K562 (cell line): ENCODE measurements at regions not wholly inside any gene's neighbourhood (a gene's known extent, or its start where the extent isn't known, plus 50 kb on each side); places are given as distances from the start of the nearest gene placed in this dataset.

ENCODE experiments used
- CCAR2 ChIP-seq: fragments of 200-400 bp; formaldehyde crosslinking; IDR thresholded peaks from 2 replicates; pipeline ENCODE4 v1.6.1; 2017; ENCODE audit warnings: mild to moderate bottlenecking, low read depth, low read length
- CHD2 ChIP-seq: IDR thresholded peaks from 2 replicates; pipeline ENCODE4 v1.6.1; 2011; ENCODE audit warnings: low read depth, low read length
- EZH2 ChIP-seq: IDR thresholded peaks from 2 replicates; pipeline ENCODE4 v1.6.1; 2012; ENCODE audit warnings: low read depth, mild to moderate bottlenecking, inconsistent platforms, low read length, borderline replicate concordance
- FOSL1 ChIP-seq: fragments of 200-800 bp; sonication (Bioruptor generic); conservative IDR thresholded peaks from 2 replicates; pipeline ENCODE4 v1.6.1; 2016; ENCODE audit warnings: missing genetic modification characterization, missing compliant biosample characterization
- GATAD2B ChIP-seq: fragments of 450-650 bp; IDR thresholded peaks from 2 replicates; pipeline ENCODE4 v1.6.1; 2017; ENCODE audit warnings: mild to moderate bottlenecking, borderline replicate concordance
- SMC3 ChIP-seq: conservative IDR thresholded peaks from 2 replicates; pipeline ENCODE4 v1.6.1; 2011; ENCODE audit warnings: low read depth, low read length, improper control_type of control experiment; ENCODE audit not compliant: insufficient read depth
- SRSF9 ChIP-seq: fragments of 200-400 bp; formaldehyde crosslinking; IDR thresholded peaks from 2 replicates; pipeline ENCODE4 v1.6.1; 2017; ENCODE audit warnings: low read depth, low read length, borderline replicate concordance
- TEAD4 ChIP-seq, 2 experiments: sonication (generic) in 1 of 2; formaldehyde crosslinking in 1 of 2; IDR thresholded peaks; 2 replicates each; pipeline versions ENCODE4 v1.6.1 to v1.8.0; 2012 to 2022; ENCODE audit warnings: borderline replicate concordance in 1 of 2, inconsistent platforms in 1 of 2, low read length in 1 of 2, mild to moderate bottlenecking in 1 of 2, missing genetic modification reagents in 1 of 2
- ZNF282 ChIP-seq: sonication (generic); formaldehyde crosslinking; IDR thresholded peaks from 2 replicates; pipeline ENCODE4 v1.8.1; 2023; ENCODE audit warnings: missing genetic modification reagents
- ZNF347 ChIP-seq: fragments of 450-650 bp; formaldehyde crosslinking; IDR thresholded peaks from 2 replicates; pipeline ENCODE4 v1.4.0; 2020; ENCODE audit warnings: low read depth, mild to moderate bottlenecking, moderate library complexity
- ZNF408 ChIP-seq: fragments of 250-450 bp; sonication (Bioruptor Pico); IDR thresholded peaks from 2 replicates; pipeline ENCODE4 v1.4.0; 2020; ENCODE audit warnings: low read depth, mild to moderate bottlenecking, moderate library complexity
- TF ChIP-seq, protein P1 (sequence below): fragments of 150-350 bp; IDR thresholded peaks from 2 replicates; pipeline ENCODE4 v1.6.1; 2014; ENCODE audit warnings: low read depth, mild to moderate bottlenecking, low read length, borderline replicate concordance
- TF ChIP-seq, protein P2 (sequence below), 3 experiments: IDR thresholded peaks in 2 of 3; conservative IDR thresholded peaks in 1 of 3; 2 replicates each; pipeline ENCODE4 v1.5.1; 2011 to 2012; ENCODE audit warnings: low read length in 3 of 3, mild to moderate bottlenecking in 3 of 3, control low read depth in 2 of 3, improper control_type of control experiment in 1 of 3, inconsistent platforms in 1 of 3, low read depth in 1 of 3, mixed read lengths in 1 of 3, moderate library complexity in 1 of 3; ENCODE audit not compliant: insufficient read depth in 2 of 3
- TF ChIP-seq, protein P3 (sequence below): fragments of 200-800 bp; sonication (Bioruptor generic); IDR thresholded peaks from 2 replicates; pipeline ENCODE4 v1.6.1; 2016; ENCODE audit warnings: missing genetic modification characterization, missing compliant biosample characterization

DNA sequence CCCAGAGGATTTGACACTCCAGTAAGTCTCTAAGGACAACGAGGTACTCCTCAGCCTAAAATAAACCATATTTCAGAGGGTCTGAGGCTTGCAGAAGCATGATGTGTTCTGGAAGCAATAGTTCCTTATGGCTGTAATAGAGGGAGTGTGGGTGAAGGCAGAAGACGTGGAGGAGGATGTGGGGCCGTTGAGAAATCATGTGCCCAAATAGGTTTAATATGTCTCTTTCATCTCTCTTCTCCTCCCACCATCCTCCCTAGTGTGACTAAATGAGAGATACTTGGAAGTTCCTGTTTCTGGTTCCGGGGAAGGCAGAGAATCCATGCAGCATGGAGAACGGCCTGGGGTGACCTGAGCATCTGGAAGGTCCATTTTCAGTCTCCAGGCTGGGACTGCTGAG, 174.0 kb upstream of the RSPO3 start:
- TF ChIP-seq CHD2 = no peak
- TF ChIP-seq ZNF347 = no peak
- TF ChIP-seq EZH2 = no peak
- TF ChIP-seq, protein P1, sequence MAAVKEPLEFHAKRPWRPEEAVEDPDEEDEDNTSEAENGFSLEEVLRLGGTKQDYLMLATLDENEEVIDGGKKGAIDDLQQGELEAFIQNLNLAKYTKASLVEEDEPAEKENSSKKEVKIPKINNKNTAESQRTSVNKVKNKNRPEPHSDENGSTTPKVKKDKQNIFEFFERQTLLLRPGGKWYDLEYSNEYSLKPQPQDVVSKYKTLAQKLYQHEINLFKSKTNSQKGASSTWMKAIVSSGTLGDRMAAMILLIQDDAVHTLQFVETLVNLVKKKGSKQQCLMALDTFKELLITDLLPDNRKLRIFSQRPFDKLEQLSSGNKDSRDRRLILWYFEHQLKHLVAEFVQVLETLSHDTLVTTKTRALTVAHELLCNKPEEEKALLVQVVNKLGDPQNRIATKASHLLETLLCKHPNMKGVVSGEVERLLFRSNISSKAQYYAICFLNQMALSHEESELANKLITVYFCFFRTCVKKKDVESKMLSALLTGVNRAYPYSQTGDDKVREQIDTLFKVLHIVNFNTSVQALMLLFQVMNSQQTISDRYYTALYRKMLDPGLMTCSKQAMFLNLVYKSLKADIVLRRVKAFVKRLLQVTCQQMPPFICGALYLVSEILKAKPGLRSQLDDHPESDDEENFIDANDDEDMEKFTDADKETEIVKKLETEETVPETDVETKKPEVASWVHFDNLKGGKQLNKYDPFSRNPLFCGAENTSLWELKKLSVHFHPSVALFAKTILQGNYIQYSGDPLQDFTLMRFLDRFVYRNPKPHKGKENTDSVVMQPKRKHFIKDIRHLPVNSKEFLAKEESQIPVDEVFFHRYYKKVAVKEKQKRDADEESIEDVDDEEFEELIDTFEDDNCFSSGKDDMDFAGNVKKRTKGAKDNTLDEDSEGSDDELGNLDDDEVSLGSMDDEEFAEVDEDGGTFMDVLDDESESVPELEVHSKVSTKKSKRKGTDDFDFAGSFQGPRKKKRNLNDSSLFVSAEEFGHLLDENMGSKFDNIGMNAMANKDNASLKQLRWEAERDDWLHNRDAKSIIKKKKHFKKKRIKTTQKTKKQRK = no peak
- TF ChIP-seq, protein P2, sequence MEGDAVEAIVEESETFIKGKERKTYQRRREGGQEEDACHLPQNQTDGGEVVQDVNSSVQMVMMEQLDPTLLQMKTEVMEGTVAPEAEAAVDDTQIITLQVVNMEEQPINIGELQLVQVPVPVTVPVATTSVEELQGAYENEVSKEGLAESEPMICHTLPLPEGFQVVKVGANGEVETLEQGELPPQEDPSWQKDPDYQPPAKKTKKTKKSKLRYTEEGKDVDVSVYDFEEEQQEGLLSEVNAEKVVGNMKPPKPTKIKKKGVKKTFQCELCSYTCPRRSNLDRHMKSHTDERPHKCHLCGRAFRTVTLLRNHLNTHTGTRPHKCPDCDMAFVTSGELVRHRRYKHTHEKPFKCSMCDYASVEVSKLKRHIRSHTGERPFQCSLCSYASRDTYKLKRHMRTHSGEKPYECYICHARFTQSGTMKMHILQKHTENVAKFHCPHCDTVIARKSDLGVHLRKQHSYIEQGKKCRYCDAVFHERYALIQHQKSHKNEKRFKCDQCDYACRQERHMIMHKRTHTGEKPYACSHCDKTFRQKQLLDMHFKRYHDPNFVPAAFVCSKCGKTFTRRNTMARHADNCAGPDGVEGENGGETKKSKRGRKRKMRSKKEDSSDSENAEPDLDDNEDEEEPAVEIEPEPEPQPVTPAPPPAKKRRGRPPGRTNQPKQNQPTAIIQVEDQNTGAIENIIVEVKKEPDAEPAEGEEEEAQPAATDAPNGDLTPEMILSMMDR (IDR thresholded peaks at IDR 0.05 in 2 of 3, conservative IDR thresholded peaks at IDR 0.05 in 1 of 3; ENCODE audit: insufficient read depth in 2 of 3, low read depth in 1 of 3, low read length in 3 of 3) = no peak
- TF ChIP-seq FOSL1 = no peak
- TF ChIP-seq TEAD4 (IDR thresholded peaks at IDR 0.05; ENCODE audit: low read length) = no peak
- TF ChIP-seq TEAD4 (CRISPR knock-in tag; IDR thresholded peaks at IDR 0.05; ENCODE audit: borderline replicate concordance) = no peak
- TF ChIP-seq CCAR2 = no peak
- no peak for TF ChIP-seq GATAD2B
- TF ChIP-seq SRSF9 = no peak
- no peak for TF ChIP-seq ZNF282 (CRISPR knock-in tag)
- no peak for TF ChIP-seq SMC3
- TF ChIP-seq, protein P3, sequence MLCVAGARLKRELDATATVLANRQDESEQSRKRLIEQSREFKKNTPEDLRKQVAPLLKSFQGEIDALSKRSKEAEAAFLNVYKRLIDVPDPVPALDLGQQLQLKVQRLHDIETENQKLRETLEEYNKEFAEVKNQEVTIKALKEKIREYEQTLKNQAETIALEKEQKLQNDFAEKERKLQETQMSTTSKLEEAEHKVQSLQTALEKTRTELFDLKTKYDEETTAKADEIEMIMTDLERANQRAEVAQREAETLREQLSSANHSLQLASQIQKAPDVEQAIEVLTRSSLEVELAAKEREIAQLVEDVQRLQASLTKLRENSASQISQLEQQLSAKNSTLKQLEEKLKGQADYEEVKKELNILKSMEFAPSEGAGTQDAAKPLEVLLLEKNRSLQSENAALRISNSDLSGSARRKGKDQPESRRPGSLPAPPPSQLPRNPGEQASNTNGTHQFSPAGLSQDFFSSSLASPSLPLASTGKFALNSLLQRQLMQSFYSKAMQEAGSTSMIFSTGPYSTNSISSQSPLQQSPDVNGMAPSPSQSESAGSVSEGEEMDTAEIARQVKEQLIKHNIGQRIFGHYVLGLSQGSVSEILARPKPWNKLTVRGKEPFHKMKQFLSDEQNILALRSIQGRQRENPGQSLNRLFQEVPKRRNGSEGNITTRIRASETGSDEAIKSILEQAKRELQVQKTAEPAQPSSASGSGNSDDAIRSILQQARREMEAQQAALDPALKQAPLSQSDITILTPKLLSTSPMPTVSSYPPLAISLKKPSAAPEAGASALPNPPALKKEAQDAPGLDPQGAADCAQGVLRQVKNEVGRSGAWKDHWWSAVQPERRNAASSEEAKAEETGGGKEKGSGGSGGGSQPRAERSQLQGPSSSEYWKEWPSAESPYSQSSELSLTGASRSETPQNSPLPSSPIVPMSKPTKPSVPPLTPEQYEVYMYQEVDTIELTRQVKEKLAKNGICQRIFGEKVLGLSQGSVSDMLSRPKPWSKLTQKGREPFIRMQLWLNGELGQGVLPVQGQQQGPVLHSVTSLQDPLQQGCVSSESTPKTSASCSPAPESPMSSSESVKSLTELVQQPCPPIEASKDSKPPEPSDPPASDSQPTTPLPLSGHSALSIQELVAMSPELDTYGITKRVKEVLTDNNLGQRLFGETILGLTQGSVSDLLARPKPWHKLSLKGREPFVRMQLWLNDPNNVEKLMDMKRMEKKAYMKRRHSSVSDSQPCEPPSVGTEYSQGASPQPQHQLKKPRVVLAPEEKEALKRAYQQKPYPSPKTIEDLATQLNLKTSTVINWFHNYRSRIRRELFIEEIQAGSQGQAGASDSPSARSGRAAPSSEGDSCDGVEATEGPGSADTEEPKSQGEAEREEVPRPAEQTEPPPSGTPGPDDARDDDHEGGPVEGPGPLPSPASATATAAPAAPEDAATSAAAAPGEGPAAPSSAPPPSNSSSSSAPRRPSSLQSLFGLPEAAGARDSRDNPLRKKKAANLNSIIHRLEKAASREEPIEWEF = no peak
- TF ChIP-seq ZNF408 (CRISPR knock-in tag) = no peak
